ENCODE measurements at regions not wholly inside any gene's neighbourhood (a gene's known extent, or its start where the extent isn't known, plus 50 kb on each side); places are given as distances from the start of the nearest gene placed in this dataset.

- no peak for DNase-seq
These were observed 277.4 kb upstream of the PLXNA2 start for GRCh38 chr1:208521534-208521933.

- DNase-seq = no peak
These were observed 278.8 kb upstream of the PLXNA2 start for GRCh38 chr1:208523007-208523406.

DNA sequence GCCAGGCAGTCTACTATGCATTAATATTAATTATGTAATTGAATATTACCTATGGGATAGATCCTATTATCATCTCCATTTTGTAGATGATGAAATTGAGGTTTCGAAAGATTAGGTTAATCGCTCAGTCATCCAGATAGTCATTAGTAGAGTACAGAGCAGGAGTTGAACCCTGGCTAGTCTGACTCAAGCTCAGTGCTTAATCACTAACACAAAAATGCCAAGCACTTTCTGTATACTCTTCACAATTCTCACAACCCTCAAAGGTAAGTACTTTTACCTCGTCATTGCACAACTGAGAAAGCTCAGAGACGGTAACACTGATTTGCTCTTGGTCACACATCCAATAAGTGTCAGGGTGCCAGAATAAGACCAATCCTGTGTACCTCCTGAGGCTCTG, 280.2 kb upstream of the PLXNA2 start:
- DNase-seq = no peak

DNA sequence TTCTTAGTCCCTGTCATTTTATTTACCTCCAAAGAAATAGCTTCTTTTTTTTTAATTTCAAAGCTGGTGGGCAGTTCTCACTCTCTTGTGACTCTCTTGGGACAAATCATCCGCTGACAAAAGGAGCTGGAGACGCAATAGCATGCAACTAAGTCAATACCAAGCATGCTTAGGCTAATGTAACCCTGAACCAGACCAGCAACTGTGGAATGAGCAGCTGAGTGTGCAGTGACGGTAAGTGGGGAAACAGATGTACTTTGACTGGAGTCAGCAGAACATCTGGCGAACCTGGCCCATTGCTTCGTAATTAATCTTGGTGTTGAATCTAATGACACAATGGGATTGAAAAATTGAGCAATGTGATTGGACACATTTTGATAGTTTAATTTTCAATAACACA, 280.7 kb upstream of the PLXNA2 start:
- DNase-seq = no peak

DNA sequence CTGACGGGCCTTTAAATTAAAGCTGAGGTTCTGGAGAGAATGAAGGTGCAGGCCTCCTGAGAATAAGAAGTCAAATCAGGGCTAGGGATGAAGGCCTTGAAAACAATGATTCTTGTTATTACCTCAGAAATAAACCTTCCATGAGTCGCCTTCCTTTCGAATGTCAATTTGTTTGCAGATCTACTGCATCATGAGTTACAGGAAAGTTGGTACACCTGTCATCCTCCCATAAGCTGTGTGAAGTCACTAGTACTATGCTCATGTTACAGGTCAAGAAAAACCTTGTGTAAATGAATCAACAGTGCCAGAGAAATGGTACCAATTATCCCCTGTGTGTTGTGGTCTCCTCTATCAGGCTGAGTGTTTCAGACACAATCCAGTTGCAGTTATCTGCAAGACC, 281.2 kb upstream of the PLXNA2 start:
- no peak for DNase-seq

DNA sequence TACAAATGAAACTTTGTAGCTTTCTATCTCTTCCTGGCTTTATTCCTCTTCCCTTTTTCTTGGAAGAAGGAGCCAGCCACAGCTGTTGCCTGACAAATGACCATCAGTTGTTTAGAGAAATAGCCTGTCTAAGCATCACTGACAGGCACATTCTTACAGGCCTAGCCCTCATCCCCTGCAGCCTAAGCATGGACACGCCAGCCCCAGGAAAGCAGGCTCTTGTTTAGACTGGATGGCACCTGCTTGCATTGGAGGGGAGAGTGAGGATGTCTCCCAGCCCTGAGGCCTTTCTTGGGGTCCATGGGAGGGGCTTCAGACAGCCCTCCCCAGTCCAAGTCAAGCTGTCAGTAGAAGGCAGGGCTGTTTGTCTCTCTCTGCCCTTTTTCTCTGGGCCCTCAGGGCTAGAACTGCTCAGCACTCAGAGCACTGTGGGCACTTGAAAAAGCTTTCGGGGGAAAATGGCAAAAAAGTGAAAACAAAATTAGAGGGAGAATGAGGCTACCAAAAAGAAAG, 282.5 kb upstream of the PLXNA2 start:
- no peak for DNase-seq

DNA sequence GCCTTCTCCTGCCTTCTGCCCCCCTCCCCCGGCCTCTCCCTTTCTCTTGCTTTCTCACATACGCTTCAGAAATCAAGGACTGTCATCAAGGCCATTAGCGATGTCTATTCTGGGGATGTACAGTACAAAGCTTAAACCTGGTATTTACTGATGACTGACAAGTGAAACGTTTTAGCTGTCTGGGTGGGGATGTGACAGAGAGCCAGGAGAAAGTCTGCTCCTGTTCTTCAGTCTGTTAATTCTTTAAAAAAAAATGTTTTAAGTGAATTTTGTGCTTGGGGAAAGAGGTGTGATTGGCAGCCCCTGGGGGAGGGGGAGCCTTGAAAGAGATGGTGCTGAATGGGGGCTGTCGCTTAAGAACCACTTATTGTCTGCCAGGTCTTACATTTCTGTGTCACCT, 283.0 kb upstream of the PLXNA2 start:
- DNase-seq = no peak

GRCh38 chr1:208528578-208529240, 284.5 kb upstream of the PLXNA2 start:
- no peak for DNase-seq

DNA sequence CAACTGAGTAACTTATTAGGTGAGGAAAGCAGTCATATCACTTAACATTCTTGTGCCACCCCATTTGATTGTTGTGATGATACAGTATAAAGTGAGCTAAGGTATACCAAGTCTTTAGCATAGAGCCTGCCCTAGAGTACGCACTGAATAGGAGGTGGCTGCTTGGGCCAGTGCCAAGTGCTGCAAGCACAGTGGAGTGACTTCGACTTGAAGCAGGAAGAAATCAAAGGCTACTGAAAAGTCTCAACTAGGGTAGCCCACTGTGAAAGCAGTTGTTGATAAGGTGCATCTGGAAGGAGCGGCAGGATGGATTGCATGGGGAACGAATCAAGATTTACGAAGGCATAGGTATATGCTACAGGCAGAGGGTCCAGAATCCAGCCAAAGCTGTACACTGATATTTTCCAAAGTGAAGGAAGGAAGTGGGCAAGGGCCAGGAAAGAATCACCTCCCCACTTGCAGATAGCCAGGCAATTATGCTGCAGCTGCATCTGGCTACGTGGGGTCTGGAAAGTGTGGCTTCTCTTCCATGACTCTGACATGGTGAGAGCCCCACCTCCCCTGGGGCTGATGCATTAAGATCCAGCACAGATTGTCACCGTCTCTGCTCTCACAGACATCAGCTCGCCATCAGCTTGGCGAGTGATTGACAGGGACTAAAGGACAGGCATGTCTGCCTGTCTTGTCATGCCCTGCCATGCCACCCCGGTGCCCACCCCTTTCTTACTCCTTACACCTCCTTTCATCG, 287.0 kb upstream of the PLXNA2 start:
- no peak for DNase-seq

- no peak for DNase-seq
These were observed 289.8 kb upstream of the PLXNA2 start for GRCh38 chr1:208533746-208534598.

GRCh38 chr1:208534599-208534897, 290.4 kb upstream of the PLXNA2 start:
- no peak for DNase-seq

DNA sequence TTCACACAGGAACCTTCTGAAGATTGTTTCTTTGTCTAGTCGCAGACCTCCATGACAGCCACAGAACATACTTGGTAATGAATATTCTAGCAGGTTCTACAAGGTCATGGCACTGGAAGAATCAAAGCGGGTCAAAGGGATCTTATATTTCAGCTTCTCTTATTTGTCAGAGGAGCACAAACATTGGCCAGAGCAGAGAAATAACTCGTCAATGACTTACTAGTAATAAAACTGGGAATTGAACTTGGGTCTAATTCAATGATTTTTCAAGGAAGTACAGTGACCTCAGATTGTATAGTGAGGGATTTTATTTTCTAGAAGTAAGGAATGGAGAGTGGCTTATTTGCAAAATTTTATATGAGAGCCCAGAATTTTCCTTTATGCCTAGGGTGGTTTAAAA, 290.8 kb upstream of the PLXNA2 start:
- no peak for DNase-seq

DNA sequence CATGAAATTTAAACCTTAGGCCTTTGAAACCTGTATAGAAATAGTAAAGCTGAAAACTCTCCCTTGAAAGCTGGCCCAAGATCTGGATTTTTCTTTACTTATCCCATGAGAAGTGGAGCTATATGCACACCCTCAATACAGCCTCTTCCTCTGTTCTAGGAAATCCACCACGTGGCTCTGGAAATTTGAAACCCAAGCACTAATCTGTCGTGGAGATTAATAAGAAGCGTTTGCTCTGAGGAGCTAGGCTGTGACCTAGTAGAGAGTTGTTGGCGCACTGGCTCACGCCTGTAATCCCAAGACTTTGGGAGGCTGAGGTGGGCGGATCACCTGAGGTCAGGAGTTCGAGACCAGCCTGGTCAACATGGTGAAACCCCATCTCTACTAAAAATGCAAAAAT, 291.3 kb upstream of the PLXNA2 start:
- DNase-seq = no peak

DNA sequence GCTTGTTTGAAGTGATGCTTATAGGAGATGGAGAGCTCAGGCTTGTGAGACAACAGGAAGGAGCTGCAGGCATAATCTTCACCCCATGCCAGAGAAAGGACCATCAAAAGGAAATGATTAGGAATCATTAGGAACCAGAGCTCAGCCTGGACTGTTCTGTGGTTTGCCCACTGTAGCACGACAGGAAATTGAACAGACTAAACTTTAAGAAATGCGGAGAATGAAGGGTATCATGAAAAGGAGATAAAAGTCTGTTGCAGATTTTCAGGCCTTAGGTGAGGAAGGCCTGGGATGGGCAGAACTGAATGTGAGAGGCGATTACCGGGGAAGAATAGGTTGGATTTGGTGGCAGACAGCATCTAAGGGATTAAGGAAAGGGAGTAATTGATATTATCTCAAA, 292.0 kb upstream of the PLXNA2 start:
- no peak for DNase-seq

- DNase-seq = no peak
These were observed 293.0 kb upstream of the PLXNA2 start for GRCh38 chr1:208537198-208537597.

GRCh38 chr1:208538078-208538477, 293.9 kb upstream of the PLXNA2 start:
- DNase-seq = no peak

GRCh38 chr1:208538587-208538986, 294.4 kb upstream of the PLXNA2 start:
- no peak for DNase-seq

DNA sequence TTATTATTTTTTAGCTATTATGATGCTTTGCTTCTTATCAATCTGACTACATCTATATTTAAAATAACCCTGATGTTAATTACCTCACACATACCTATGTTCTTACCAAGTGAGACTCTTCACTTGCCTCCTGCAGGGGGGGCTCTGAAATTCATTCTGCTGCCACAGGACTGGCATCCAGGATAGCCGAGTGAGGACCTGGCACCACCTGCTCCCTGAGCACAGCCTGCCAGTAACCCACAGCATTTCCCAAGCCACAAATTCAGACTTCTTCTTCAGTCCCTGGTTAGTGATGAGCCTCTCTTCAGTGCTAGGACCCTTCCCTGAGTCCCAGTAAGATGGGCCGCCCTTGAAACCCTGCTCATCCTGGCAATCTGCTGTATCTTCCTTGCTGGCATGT, 296.5 kb upstream of the PLXNA2 start:
- DNase-seq = no peak

GRCh38 chr1:208541225-208541855, 297.2 kb upstream of the PLXNA2 start:
- DNase-seq = no peak

GRCh38 chr1:208542309-208542708, 298.1 kb upstream of the PLXNA2 start:
- no peak for DNase-seq

DNA sequence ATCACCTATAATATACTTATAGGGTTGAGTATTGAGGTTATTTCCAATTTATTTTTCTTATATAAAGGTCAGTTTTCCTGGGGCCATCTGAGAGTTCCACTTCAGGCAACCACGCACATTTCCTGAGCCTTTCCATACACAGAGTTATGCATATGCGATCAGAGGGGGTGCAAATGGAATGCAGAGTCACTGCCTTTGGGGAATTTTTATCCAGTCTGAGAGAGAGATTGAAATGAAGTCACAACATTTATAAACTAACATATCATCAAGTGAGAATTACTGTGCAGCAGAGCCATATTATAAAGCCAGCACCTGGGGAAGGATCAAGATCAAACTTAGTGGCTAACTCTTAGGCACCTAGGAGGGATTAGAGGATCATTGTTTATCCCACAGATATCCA, 299.9 kb upstream of the PLXNA2 start:
- no peak for DNase-seq

DNA sequence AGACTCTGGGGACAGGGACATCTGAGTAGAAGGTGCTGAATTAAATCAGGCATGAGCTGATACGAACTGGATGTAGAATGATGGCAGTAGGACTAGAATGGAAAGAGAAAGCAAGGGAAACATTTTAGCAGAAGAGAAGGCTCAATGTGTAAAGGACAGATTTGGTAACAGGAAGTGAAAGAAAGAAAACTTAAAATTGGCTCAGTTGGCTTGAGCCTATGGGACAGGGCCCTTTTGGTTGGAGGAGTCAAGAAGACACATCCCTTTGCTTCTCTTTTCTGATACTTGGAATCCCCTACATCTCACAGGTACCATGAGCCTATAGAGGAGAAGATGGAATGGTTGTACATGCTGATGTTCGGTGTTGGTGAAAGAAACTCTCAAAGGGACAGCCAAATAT, 300.6 kb upstream of the PLXNA2 start:
- DNase-seq = no peak

- DNase-seq = no peak
These were observed 306.8 kb upstream of the PLXNA2 start for GRCh38 chr1:208551024-208551423.

All from AML-193 (cell line).